Left ventricle myocardium superior (tissue), 1 donor: ENCODE measurements at regions not wholly inside any gene's neighbourhood (a gene's known extent, or its start where the extent isn't known, plus 50 kb on each side); places are given as distances from the start of the nearest gene placed in this dataset.
A peak's percentile ranks its signal among the peaks of the same experiment; 100 is the strongest.

Experiments used
- ATAC-seq: fragments of 200-7000 bp; cut with Tn5 transposase; one replicate; pipeline ENCODE4 v1.9.1; 2020; ENCODE audit warnings: mild to moderate bottlenecking, moderate library complexity
- DNase-seq: peaks from one replicate; pipeline ENCODE4 v3.0.0-alpha.2; 2020
- intact Hi-C: fragments of 100-400 bp; cut with micrococcal nuclease; formaldehyde crosslinking; loops from one replicate; pipeline ENCODE4 v1.11.0; 2022
- donor health status: DM: no; HTN: yes; CAD: no; lungs with severe emphysema.

DNA sequence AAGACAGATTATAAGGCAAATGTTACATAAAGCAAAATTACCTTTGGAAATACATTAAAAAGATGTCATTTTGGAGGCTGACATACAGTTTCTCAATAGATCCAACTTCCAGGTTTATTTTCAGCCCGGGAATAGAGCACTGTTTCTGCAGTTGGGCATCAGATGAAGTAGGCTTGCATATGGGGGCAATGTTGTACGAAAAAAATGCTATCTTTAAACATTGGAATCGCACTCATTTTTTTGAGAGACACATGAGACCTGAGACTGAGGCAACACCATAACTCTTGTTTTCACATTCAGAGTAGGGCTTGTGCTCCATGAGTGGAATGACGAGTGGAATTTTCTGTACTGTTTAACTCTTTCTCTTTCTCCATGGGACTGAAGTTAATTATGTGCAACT, 122.4 kb upstream of the ZRANB2 start:
- intact Hi-C loops: no loop called here
- DNase-seq: no peak
- ATAC-seq: no peak

GRCh38 chr1:71200503-71200902, 119.7 kb upstream of the ZRANB2 start:
- DNase-seq (no peak), ATAC-seq (no peak)
- intact Hi-C loops: no loop called here

- DNase-seq: no peak
- intact Hi-C loops: loop anchor here (10.0 kb wide), 1 partner anchor 328 kb away; no protein-coding TSS in a partner anchor
- no peak for ATAC-seq
Measured at GRCh38 chr1:71196685-71197084, 115.8 kb upstream of the ZRANB2 start.

- ATAC-seq: peak; percentile 74
- intact Hi-C loops: loop anchor here (10.0 kb wide), 1 partner anchor 332 kb away; no protein-coding TSS in a partner anchor
Measured at GRCh38 chr1:71193153-71193552, 112.3 kb upstream of the ZRANB2 start.

DNA sequence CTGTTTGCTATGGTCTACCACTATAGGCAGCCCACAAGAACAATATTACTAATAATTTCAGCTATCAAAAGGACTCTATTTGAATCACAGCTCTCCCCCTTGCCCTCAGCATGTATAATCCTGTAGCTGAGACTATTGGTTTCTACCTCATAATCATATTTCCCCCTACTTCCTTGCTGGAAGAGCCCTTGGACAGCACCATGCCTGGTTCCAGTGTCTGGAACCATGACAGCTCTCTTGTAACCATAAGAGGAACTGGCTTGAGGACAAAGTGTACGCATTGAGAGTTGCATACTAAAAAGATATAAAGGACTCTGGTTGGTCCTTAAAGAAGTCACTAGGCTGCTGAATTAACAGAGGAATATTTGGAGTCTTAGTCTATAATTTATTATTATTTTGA, 110.7 kb upstream of the ZRANB2 start:
- DNase-seq (no peak), ATAC-seq (no peak)
- intact Hi-C loops: loop anchor here (10.0 kb wide), 1 partner anchor 333 kb away; no protein-coding TSS in a partner anchor

More at GRCh38 chr1:71193153-71193552, 112.3 kb upstream of the ZRANB2 start:
- no peak for DNase-seq

- intact Hi-C loops: loop anchor here (10.0 kb wide), 1 partner anchor 334 kb away; no protein-coding TSS in a partner anchor
Measured at GRCh38 chr1:71190843-71191242, 110.0 kb upstream of the ZRANB2 start.

GRCh38 chr1:71184410-71184809, 103.6 kb upstream of the ZRANB2 start:
- intact Hi-C loops: no loop called here
- DNase-seq (no peak), ATAC-seq (no peak)

More at GRCh38 chr1:71190843-71191242, 110.0 kb upstream of the ZRANB2 start:
- DNase-seq (no peak), ATAC-seq (no peak)

- intact Hi-C loops: no loop called here
- ATAC-seq (no peak), DNase-seq (no peak)
Measured at GRCh38 chr1:71179997-71180396, 99.2 kb upstream of the ZRANB2 start.

DNA sequence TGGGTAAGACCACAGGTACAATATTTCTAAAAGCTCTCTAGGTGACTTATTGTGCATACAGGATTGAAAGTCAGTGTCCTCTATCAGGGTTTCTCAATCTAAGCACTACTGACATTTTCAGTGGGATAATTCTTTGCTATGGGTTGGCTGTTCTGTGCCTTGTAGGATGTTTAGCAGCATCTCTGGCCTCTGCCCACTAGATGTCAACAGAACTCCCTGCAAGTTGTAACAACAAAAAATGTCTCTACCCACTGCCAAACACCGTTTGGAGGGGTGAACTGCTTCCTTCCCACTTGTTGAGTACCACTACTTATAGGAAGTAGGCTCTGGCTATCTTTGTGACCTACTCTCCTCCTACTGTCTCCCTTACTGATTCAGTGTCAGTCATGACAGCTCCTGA, 90.1 kb upstream of the ZRANB2 start:
- no peak for DNase-seq
- ATAC-seq: no peak
- intact Hi-C loops: no loop called here

- DNase-seq (no peak), ATAC-seq (no peak)
- intact Hi-C loops: no loop called here
Measured at GRCh38 chr1:71167505-71167904, 86.7 kb upstream of the ZRANB2 start.

- intact Hi-C loops: no loop called here
- DNase-seq: no peak
- no peak for ATAC-seq
Measured at GRCh38 chr1:71166178-71167173, 85.6 kb upstream of the ZRANB2 start.

- ATAC-seq: no peak
- intact Hi-C loops: no loop called here
- DNase-seq: no peak
Measured at GRCh38 chr1:71157715-71158114, 76.9 kb upstream of the ZRANB2 start.

DNA sequence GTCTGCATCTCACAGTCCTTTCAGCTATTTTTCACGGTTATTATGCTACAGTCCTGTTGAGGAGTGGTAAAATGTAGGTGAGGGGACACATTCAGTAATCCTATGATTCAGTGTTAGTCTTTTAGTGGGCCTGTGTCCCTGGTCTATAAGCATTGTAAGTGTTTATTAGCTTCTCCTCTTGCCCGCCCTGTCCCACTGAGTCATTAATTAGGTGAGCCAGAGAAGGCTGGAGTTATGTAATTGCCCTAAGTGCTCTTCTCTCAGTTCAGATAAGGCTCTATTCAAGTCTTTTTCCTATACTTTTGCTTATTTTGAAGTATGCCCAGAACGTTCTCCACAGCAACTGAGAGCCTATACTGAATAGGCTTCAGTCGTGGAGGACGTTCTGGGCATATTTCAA, 76.3 kb upstream of the ZRANB2 start:
- DNase-seq (no peak), ATAC-seq (no peak)
- intact Hi-C loops: no loop called here

DNA sequence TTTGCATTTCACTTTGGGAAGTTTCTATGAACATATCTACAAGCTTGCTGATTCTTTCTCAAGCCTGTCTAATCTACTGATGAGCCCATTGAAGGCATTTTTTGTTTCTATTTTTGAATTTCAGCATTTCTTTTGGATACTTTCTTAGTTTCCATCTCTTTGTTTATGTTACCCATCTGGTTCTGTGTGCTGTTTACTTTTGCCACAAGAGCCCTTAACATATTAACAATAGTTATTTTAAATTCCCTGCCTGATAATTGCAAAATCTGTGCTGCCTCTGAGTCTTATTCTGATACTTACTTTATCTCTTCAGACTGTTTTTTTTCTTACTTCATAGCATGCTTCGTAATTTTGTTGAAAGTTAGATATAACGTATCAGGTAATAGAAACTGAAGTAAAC, 75.8 kb upstream of the ZRANB2 start:
- DNase-seq (no peak), ATAC-seq (no peak)
- intact Hi-C loops: no loop called here

DNA sequence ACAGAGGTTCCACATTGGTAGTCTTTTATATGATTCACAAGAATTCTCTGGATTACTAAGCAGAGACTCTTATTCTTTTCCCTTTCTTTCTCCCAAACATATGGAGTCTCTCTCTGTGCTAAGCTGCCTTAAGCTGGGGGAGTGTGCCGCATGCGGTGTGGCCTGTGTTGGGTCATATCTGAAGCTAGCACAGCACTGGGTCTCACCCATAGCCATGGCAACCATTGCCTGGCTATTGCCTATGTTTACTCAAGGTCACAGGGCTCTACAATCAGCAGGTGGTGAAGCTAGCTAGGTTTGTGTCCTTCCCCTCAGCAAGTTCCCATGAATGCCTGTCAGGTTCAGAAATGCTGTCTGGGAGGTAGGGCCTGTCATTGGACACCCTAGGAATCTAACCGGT, 73.6 kb upstream of the ZRANB2 start:
- DNase-seq (no peak), ATAC-seq (no peak)
- intact Hi-C loops: no loop called here

GRCh38 chr1:71153826-71154225, 73.0 kb upstream of the ZRANB2 start:
- intact Hi-C loops: no loop called here
- no peak for DNase-seq
- ATAC-seq: no peak

DNA sequence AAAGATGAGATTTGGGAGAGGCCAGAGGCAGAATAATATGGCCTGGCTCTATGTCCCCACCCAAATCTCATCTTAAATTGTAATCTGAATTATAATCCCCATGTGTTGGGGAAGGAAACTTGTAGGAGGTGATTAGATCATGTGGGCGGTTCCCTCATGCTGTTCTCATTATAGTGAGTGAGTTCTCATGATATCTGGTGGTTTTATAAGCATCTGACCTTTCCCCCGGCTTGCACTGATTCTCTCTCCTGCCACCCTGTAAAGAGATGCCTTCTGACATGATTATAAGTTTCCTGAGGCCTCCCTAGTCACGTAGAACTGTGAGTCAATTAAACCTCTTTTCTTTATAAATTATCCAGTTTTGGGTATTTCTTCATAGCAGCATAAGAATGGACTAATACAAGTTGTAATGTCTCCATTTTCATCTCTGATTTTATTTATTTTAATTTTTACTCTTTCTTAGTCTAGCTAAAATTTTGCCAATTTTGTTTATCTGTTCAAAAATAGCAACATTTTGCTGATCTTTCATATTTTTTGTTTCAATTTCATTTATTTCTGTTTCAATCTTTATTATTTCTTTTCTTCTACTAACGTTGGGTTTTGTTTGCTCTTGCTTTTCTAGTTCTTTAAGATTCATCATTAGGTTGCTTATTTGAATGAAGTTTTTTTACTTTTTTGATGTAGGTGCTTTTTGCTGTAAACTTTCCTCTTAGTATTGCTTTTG, 67.0 kb upstream of the ZRANB2 start:
- DNase-seq (no peak), ATAC-seq (no peak)
- intact Hi-C loops: no loop called here

- DNase-seq (no peak), ATAC-seq (no peak)
- intact Hi-C loops: no loop called here
Measured at GRCh38 chr1:71135571-71135970, 54.7 kb upstream of the ZRANB2 start.
